SK-N-SH (cell line): ENCODE measurements at regions not wholly inside any gene's neighbourhood (a gene's known extent, or its start where the extent isn't known, plus 50 kb on each side); places are given as distances from the start of the nearest gene placed in this dataset.

Source experiments
- CTCF ChIA-PET: fragments of 300-600, 350-600 bp; formaldehyde crosslinking; extraction: SDS; loops from one replicate; lab custom pipeline; 2021; lab: Yijun Ruan, JAX
- POLR2A ChIA-PET: fragments of 350-600 bp; sonication (Branson Sonifier 250); formaldehyde crosslinking; extraction: SDS; loops from one replicate; lab custom pipeline; 2020; ENCODE audit warnings: antibody characterized with exemption, inconsistent platforms; lab: Yijun Ruan, JAX
- DNase-seq: peaks from one replicate; pipeline ENCODE4 v3.0.0; 2012
- H2AFZ ChIP-seq: fragments of 200-600 bp; sonication (generic); 2 replicates; pipeline ENCODE4 v1.8.1; 2016; ENCODE audit warnings: antibody characterized with exemption, mild to moderate bottlenecking, low read depth
- H3F3A ChIP-seq: fragments of 200-600 bp; sonication (generic); replicated peaks from 2 replicates; pipeline ENCODE3; 2016; ENCODE audit warnings: antibody characterized with exemption, mild to moderate bottlenecking; ENCODE audit not compliant: insufficient read depth
- H3K27ac ChIP-seq, 2 experiments: fragments of 200-500 bp in 1 of 2; fragments of 200-600 bp in 1 of 2; sonication (Bioruptor generic) in 1 of 2; sonication (generic), shearing (Covaris generic) in 1 of 2; 2 replicates each; pipeline versions ENCODE4 v1.5.1 to v1.6.1; 2014 to 2016; ENCODE audit warnings: low read depth in 2 of 2, inconsistent platforms in 1 of 2, low read length in 1 of 2, mild to moderate bottlenecking in 1 of 2, mixed read lengths in 1 of 2
- H3K27me3 ChIP-seq: fragments of 200-600 bp; sonication (generic), shearing (Covaris generic); 2 replicates; pipeline ENCODE4 v1.6.1; 2016; ENCODE audit warnings: mixed run types; ENCODE audit not compliant: insufficient read depth
- H3K36me3 ChIP-seq, 2 experiments: fragments of 200-500 bp in 1 of 2; fragments of 200-600 bp in 1 of 2; sonication (Bioruptor generic) in 1 of 2; sonication (generic) in 1 of 2; replicated peaks in 1 of 2; 2 replicates each; pipeline versions ENCODE3 to v1.5.1; 2014 to 2016; ENCODE audit warnings: low read length in 1 of 2, mild to moderate bottlenecking in 1 of 2; ENCODE audit not compliant: insufficient read depth in 2 of 2, control insufficient read depth in 1 of 2
- H3K4me1 ChIP-seq, 2 experiments: fragments of 200-500 bp in 1 of 2; fragments of 200-600 bp in 1 of 2; sonication (Bioruptor generic) in 1 of 2; sonication (generic), shearing (Covaris generic) in 1 of 2; 2 replicates each; pipeline versions ENCODE4 v1.5.1 to v1.6.1; 2014 to 2016; ENCODE audit warnings: low read depth in 1 of 2, low read length in 1 of 2, mixed run types in 1 of 2; ENCODE audit not compliant: insufficient read depth in 2 of 2, control insufficient read depth in 1 of 2
- H3K4me2 ChIP-seq: fragments of 200-600 bp; sonication (generic), shearing (Covaris generic); 2 replicates; pipeline ENCODE4 v1.6.1; 2017; ENCODE audit warnings: mixed run types
- H3K4me3 ChIP-seq, 2 experiments: fragments of 200-500 bp in 1 of 2; fragments of 200-600 bp in 1 of 2; sonication (Bioruptor generic) in 1 of 2; sonication (generic), shearing (Covaris generic) in 1 of 2; 2 replicates each; pipeline versions ENCODE4 v1.5.1 to v1.8.1; 2014 to 2016; ENCODE audit warnings: low read depth in 2 of 2, inconsistent platforms in 1 of 2, low read length in 1 of 2, mild to moderate bottlenecking in 1 of 2, mixed read lengths in 1 of 2, moderate library complexity in 1 of 2
- H3K79me2 ChIP-seq: fragments of 200-600 bp; sonication (generic); 2 replicates; pipeline ENCODE4 v1.8.1; 2017; ENCODE audit warnings: mild to moderate bottlenecking; ENCODE audit not compliant: insufficient read depth
- H3K9ac ChIP-seq: fragments of 200-600 bp; sonication (generic); 2 replicates; pipeline ENCODE4 v1.6.1; 2017; ENCODE audit warnings: mixed run types
- H3K9me2 ChIP-seq: fragments of 200-600 bp; sonication (generic); 2 replicates; pipeline ENCODE4 v1.6.1; 2017; ENCODE audit warnings: mixed run types
- H3K9me3 ChIP-seq: fragments of 200-600 bp; sonication (generic); 2 replicates; pipeline ENCODE4 v1.6.1; 2017; ENCODE audit warnings: mixed run types, mild to moderate bottlenecking, moderate library complexity
- H4K20me1 ChIP-seq: fragments of 200-600 bp; sonication (generic); 2 replicates; pipeline ENCODE4 v1.6.1; 2017; ENCODE audit warnings: mild to moderate bottlenecking, mixed run types; ENCODE audit not compliant: insufficient read depth
- ELF1 ChIP-seq: IDR thresholded peaks from 2 replicates; pipeline ENCODE4 v1.4.0; 2012
- EZH2phosphoT487 ChIP-seq: fragments of 200-600 bp; sonication (generic); IDR thresholded peaks from 2 replicates; pipeline ENCODE4 v1.6.1; 2017; ENCODE audit warnings: low read depth, mixed run types, mild to moderate bottlenecking, antibody characterized with exemption, moderate library complexity, borderline replicate concordance
- FOXM1 ChIP-seq: IDR thresholded peaks from 2 replicates; pipeline ENCODE4 v1.4.0; 2012; ENCODE audit warnings: low read depth, mild to moderate bottlenecking
- GABPA ChIP-seq: IDR thresholded peaks from 2 replicates; pipeline ENCODE4 v1.4.0; 2012; ENCODE audit warnings: low read depth, mild to moderate bottlenecking
- GATA2 ChIP-seq: sonication (generic); formaldehyde crosslinking; IDR thresholded peaks from 2 replicates; pipeline ENCODE4 v1.5.0; 2020; ENCODE audit warnings: mild to moderate bottlenecking, missing genetic modification reagents
- MAX ChIP-seq: IDR thresholded peaks from 2 replicates; pipeline ENCODE4 v1.4.0; 2012; ENCODE audit warnings: low read depth
- NFIC ChIP-seq: IDR thresholded peaks from 2 replicates; pipeline ENCODE4 v1.4.0; 2012; ENCODE audit warnings: borderline replicate concordance
- NRF1 ChIP-seq: IDR thresholded peaks from 2 replicates; pipeline ENCODE4 v1.6.1; 2012; ENCODE audit warnings: low read depth, mild to moderate bottlenecking, low read length
- POLR2AphosphoS5 ChIP-seq: IDR thresholded peaks from 2 replicates; pipeline ENCODE4 v1.6.1; 2012; ENCODE audit warnings: low read depth, low read length
- REST ChIP-seq: IDR thresholded peaks from 2 replicates; pipeline ENCODE4 v1.6.1; 2012; ENCODE audit warnings: mild to moderate bottlenecking, low read depth, low read length, moderate library complexity
- RFX5 ChIP-seq: IDR thresholded peaks from 2 replicates; pipeline ENCODE4 v1.6.1; 2012; ENCODE audit warnings: mild to moderate bottlenecking, improper control_type of control experiment, low read length
- RXRA ChIP-seq: IDR thresholded peaks from 2 replicates; pipeline ENCODE4 v1.4.0; 2012; ENCODE audit warnings: low read depth, mild to moderate bottlenecking, borderline replicate concordance
- SIN3A ChIP-seq: IDR thresholded peaks from 2 replicates; pipeline ENCODE4 v1.6.1; 2012; ENCODE audit warnings: low read depth, mild to moderate bottlenecking, low read length, moderate library complexity, borderline replicate concordance
- SMC3 ChIP-seq: IDR thresholded peaks from 2 replicates; pipeline ENCODE4 v1.6.1; 2012; ENCODE audit warnings: low read depth, low read length, improper control_type of control experiment
- TAF1 ChIP-seq: IDR thresholded peaks from 2 replicates; pipeline ENCODE4 v1.6.1; 2012; ENCODE audit warnings: low read depth, mild to moderate bottlenecking, low read length, moderate library complexity, borderline replicate concordance
- TCF12 ChIP-seq: IDR thresholded peaks from 2 replicates; pipeline ENCODE4 v1.4.0; 2012
- USF2 ChIP-seq: fragments of 150-350 bp; IDR thresholded peaks from 2 replicates; pipeline ENCODE4 v1.6.1; 2017; ENCODE audit warnings: antibody characterized with exemption, low read length, low read depth, borderline replicate concordance
- ZBTB33 ChIP-seq: IDR thresholded peaks from 2 replicates; pipeline ENCODE4 v1.4.0; 2012; ENCODE audit warnings: low read depth, borderline replicate concordance
- WGBS: methylation state at CpG from one replicate; pipeline ENCODE4 v1.1.6; 2017; ENCODE audit warnings: low lambda C conversion rate; 5-methylcytosine and 5-hydroxymethylcytosine counted together

- H2AFZ ChIP-seq, result no peak overlapping the region
- no peaks in the 10 kb centered on the region for H4K20me1 ChIP-seq
- H3K27ac ChIP-seq, result no peak overlapping the region
- H3K9me3 ChIP-seq, result no peaks in the 10 kb centered on the region
- POLR2A ChIA-PET, result no interaction called here
- no peaks in the 10 kb centered on the region for H3K4me1 ChIP-seq
- H3K9me2 ChIP-seq, result no peaks in the 10 kb centered on the region
- H3F3A ChIP-seq, result no peaks in the 10 kb centered on the region
- H3K9ac ChIP-seq, result no peak overlapping the region
- TF ChIP-seq NFIC (no peak), USF2 (no peak), RXRA (no peak), SIN3A (no peak), RFX5 (no peak), GATA2 (no peak), ZBTB33 (no peak), TCF12 (no peak), TAF1 (no peak), ELF1 (no peak), MAX (no peak)
- TF ChIP-seq, all 33 proteins: peak for 0
- CTCF ChIA-PET, result interaction anchor here (0.6 to 1.0 kb wide), 2 partner anchors 14 to 1080 kb away, joined by 3 read pairs; no protein-coding TSS in a partner anchor
- no peak for DNase-seq
- Histone ChIP-seq H3K4me3 (no peak overlapping the region), H3K27me3 (no peaks in the 10 kb centered on the region), H3K4me2 (no peak overlapping the region), H3K79me2 (no peaks in the 10 kb centered on the region), H3K36me3 (no peaks in the 10 kb centered on the region)
- WGBS, result 4% methylated on average over 9 of the region's 9 CpGs
Observed at GRCh38 chr4:36402008-36402758, 120.8 kb downstream of the DTHD1 start.

- H3K4me2 ChIP-seq, result no peak overlapping the region
- no peaks in the 10 kb centered on the region for H3K27me3 ChIP-seq
- no peaks in the 10 kb centered on the region for H4K20me1 ChIP-seq
- no peaks in the 10 kb centered on the region for H3K36me3 ChIP-seq
- CTCF ChIA-PET, result no interaction called here
- no peaks in the 10 kb centered on the region for H3K4me1 ChIP-seq
- H3K9ac ChIP-seq, result no peak overlapping the region
- POLR2A ChIA-PET, result no interaction called here
- H3K9me2 ChIP-seq, result no peaks in the 10 kb centered on the region
- no peaks in the 10 kb centered on the region for H3K79me2 ChIP-seq
- H3K9me3 ChIP-seq, result no peaks in the 10 kb centered on the region
- H3F3A ChIP-seq, result no peaks in the 10 kb centered on the region
- WGBS, result under 1% methylated on average over 6 of the region's 6 CpGs
- H2AFZ ChIP-seq, result no peak overlapping the region
- H3K4me3 ChIP-seq, result no peak overlapping the region
- DNase-seq, result no peak
- H3K27ac ChIP-seq, result no peak overlapping the region
- TF ChIP-seq POLR2AphosphoS5 (no peak), RXRA (no peak), NRF1 (no peak), FOXM1 (no peak), GABPA (no peak), REST (no peak), RFX5 (no peak), ZBTB33 (no peak), EZH2phosphoT487 (no peak), NFIC (no peak), TAF1 (no peak), SMC3 (no peak)
Observed at GRCh38 chr4:36411338-36411737, 129.9 kb downstream of the DTHD1 start.
